Fibroblast of the aortic adventitia (primary cell): ENCODE measurements at regions not wholly inside any gene's neighbourhood (a gene's known extent, or its start where the extent isn't known, plus 50 kb on each side); places are given as distances from the start of the nearest gene placed in this dataset.

Source experiments
- DNase-seq: peaks from one replicate; pipeline ENCODE4 v3.0.0-alpha.2; 2010; ENCODE audit warnings: low read depth
- H3K4me3 ChIP-seq: 2 replicates; pipeline ENCODE4 v1.5.1; 2011; ENCODE audit warnings: low read depth, mild to moderate bottlenecking, control low read depth, low read length, moderate library complexity
- CTCF ChIP-seq: IDR thresholded peaks from 2 replicates; pipeline ENCODE4 v1.5.1; 2011; ENCODE audit warnings: mild to moderate bottlenecking, low read length, control low read depth, inconsistent platforms; ENCODE audit not compliant: insufficient read depth

- no peak for TF ChIP-seq CTCF
- no peak for DNase-seq
- H3K4me3 ChIP-seq: no peak overlapping the region
These were observed 813.5 kb downstream of the QKI start for GRCh38 chr6:164227952-164228522.

- DNase-seq: no peak
- H3K4me3 ChIP-seq: no peak overlapping the region
- TF ChIP-seq CTCF: no peak
These were observed 802.3 kb downstream of the QKI start for GRCh38 chr6:164216839-164217238.

- DNase-seq: no peak
- no peak overlapping the region for H3K4me3 ChIP-seq
- no peak for TF ChIP-seq CTCF
These were observed 801.9 kb downstream of the QKI start for GRCh38 chr6:164216368-164216767.

GRCh38 chr6:164214066-164214465, 799.5 kb downstream of the QKI start:
- no peak for TF ChIP-seq CTCF
- DNase-seq: no peak

GRCh38 chr6:164211254-164211653, 796.7 kb downstream of the QKI start:
- no peak for DNase-seq
- no peak for TF ChIP-seq CTCF
- H3K4me3 ChIP-seq: no peak overlapping the region

More at GRCh38 chr6:164214066-164214465, 799.5 kb downstream of the QKI start:
- no peak overlapping the region for H3K4me3 ChIP-seq

- no peak overlapping the region for H3K4me3 ChIP-seq
- no peak for TF ChIP-seq CTCF
- no peak for DNase-seq
These were observed 796.3 kb downstream of the QKI start for GRCh38 chr6:164210783-164211182.

GRCh38 chr6:164210323-164210722, 795.8 kb downstream of the QKI start:
- no peak for DNase-seq
- no peak for TF ChIP-seq CTCF
- no peak overlapping the region for H3K4me3 ChIP-seq
